Nucleus accumbens (tissue), 56 donors: ENCODE measurements at regions not wholly inside any gene's neighbourhood (a gene's known extent, or its start where the extent isn't known, plus 50 kb on each side); places are given as distances from the start of the nearest gene placed in this dataset.
"Not testable (repeated sequence)": the region's sequence is repeated elsewhere in the genome, so short reads cannot be mapped to it uniquely, and the experiment has no call there.

ENCODE experiments used
- DNase-seq, 56 donors: peaks; one replicate each; lab custom pipeline; 2025; lab: John Stamatoyannopoulos, UW

DNA sequence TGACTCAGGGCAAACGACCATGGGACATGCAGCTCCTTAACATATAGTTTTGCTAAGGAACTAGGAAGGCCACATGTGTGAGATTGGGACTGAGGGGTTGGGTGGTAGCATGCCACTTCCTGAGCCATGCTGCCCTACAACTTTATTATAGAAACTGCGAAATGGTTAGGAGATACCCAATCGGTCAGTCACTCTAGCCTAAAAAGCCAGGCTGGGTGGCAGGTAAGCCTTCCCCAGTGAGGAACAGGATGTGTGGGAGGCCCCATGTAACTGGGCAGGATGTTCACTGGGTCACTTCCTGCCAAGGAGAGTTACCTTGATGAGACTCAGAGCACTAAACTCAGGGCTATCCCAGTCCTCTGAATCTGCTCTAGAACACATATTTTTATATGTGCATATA, 123.5 kb downstream of the MAP3K7 start:
- DNase-seq, result no peak

DNA sequence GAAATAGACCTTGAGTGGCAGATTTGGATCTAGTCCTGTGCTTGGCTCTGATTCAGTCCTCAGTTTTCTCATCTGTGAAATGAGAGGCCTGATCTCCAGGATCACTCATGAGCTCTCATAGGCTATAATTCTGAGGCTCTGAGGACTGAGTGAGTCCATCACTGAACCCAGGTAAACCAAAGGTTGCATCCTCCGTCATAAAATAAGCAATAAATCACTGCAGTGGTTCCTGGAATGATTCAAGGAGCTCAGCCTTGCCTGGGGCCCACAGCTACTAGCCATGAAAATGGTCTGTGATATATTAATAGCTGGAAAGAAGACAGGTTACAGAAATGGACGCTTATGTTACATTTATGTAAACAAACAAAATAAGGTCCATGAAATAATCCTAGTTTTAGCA, 124.8 kb downstream of the MAP3K7 start:
- DNase-seq, result no peak

DNA sequence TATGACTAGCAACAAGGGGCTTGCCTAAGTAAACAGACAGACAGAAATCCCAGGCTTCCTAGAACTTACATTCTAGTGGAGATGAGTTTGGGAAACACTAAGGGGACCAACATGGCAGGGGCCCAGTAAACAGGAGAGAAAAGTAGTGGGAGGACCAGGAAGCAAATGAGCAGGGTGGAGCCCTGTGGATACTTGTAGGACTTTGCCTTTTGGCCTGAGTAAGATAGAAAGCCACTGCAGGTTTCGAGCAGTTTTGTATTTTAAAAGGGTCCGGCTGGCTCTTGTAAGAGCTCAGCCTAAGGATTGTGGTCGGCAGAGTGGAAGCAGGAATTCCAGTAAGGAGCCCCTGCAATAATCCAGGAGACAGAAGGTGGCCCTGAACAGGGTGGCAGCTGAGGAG, 125.5 kb downstream of the MAP3K7 start:
- no peak for DNase-seq

DNA sequence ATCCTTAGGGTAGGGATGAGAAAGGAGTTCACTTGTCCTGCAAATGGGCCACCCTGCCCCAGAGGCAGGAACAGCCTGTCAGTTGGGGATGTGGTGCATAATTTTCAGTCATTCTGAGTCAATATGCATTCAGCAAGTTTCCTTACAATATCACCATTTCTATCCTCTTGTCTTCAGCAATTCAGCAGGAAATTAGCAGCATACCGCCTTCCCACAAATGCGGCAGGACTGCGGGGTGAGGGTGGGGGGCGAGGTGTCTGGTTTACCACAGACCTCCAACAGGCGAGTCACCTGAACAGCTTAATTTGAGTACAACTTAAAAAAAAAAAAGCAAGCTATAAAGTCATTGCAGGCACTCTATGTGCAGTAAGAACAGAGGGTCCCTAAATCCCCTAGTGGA, 126.8 kb downstream of the MAP3K7 start:
- DNase-seq, result no peak

DNA sequence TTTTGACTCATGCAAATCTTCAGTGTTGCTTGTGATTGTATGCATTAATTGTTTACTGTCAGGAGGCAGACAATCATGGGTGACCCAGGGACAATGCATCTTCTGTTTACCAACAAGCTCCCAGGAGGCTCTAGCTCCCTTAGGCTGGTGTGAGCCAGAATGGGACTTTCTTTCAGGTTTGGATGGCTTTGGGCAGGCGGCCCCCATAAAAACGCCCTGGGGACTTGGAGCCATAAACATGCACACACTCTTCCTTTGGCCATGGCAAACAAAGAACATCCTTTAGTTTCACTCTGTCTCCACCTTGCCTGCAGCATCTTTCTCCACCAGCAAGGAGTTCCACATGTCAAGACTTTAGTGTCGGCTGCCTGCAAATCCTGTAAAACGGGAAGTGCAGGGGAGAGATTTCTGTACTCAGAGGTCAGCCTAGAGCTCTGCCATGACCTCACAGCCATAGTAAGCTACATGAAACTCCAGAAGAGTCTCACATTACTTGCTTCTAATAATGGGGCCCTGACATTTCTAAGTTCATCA, 127.6 kb downstream of the MAP3K7 start:
- no peak for DNase-seq

DNA sequence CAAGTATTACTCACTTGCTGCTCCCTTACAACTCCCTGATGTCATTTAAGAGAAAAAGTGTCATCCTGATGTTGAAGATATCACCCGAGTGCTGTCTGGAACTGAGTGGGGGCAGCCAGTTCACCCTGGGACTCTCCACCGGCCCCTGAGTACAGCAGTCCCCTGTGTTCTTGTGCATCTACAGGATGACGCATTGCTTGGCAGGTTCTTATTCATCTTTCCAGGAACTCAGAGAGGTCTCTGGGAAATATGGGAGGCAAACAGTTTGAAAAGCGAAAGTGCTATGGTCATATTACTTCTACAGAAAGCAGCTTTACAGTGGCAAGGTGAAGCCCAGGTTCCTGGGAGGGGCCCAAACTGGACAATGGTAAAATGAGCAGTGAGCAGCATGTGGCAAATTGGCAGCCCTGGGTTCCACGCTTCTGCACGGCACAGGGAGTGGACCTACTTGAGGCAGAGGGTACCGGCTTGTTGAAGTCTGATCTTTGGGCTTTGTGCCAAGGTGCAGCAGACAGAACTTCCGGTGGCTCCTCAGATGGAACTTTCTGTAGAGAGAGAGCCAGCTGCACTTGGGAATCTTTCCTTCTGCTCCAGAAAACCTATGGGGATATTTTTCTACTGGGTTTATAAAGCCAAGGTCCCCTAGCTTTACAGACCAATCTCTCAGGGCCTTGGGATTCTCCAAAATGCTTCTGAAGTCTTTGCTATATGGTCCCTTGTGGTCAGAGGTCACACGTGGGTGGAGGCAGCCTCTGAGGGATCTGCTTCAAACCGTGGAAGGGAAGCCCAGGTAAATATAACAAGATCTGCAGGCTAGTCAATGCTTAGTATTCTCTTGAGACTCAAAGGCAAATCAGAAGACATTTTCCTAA, 128.3 kb downstream of the MAP3K7 start:
- no peak for DNase-seq

DNA sequence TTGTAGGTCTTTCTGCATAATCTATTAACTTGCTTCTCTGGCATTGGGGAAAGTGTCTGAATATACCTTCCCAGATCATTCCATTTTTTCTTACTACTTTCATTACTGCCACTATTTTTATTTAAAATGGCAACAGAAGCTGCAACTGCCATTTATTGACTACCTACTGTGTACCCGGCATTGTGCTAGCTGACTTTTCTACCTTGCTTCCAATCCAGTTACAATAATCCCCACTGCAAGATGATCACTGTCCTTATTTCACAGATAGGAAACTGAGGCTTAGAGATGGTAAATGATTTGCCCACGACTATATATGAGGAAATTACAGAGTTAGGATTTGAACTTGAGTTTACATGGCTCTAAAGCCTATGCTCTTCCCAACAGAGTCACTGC, 129.0 kb downstream of the MAP3K7 start:
- no peak for DNase-seq

DNA sequence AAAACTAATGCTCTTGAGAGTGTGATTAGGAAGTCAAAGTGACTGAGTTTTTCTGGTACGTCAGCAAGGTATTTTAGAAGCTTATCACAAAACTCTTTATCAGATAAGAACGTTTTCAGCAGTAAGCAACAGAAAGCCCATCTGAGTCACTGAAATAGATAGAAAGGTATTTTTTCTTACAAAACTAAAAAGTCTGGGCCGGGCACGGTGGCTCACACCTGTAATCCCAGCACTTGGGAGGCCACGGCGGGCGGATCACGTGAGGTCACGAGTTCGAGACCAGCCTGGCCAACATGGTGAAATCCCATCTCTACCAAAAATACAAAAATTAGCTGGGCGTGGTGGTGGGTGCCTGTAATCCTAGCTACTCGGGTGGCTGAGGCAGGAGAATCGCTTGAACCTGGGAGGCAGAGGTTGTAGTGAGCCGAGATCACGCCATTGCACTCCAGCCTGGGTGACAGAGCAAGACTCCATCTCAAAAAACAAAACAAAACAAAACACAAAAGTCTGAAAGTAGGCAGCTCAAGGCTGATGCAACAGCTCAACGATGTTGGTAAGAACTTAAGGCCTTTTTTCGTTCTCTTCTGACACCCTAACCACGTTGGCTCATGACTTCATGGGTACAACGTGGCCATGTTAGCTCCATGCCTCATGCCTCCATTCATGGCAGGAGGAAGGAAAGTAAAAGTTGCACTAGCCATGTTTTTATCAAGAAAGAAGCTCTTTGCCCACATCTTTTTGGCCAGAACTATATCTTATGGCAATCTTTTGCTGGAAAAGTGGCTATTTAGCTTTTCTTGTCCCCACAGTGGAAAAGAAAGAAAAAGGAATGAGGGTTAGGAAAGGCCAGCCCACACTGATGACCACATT, 129.6 kb downstream of the MAP3K7 start:
- not testable (repeated sequence) for DNase-seq

DNA sequence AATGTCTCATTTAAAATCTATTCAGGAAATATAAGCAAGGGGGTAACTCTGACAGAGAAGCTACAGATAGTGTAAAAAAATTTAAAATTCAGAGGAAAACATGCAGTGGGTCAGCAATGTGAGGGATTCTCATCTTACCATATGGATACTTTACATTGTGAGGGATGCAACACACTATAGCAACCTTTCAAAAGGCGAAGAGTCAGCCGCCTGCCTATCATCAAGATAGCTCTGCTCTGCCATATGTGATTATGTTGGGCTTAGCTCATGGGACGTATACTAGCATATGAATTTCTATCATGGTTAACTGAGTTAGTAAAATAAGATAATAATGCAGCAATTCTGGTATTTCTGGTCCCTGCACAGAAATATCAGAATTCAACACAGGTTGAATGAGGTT, 130.9 kb downstream of the MAP3K7 start:
- no peak for DNase-seq

DNA sequence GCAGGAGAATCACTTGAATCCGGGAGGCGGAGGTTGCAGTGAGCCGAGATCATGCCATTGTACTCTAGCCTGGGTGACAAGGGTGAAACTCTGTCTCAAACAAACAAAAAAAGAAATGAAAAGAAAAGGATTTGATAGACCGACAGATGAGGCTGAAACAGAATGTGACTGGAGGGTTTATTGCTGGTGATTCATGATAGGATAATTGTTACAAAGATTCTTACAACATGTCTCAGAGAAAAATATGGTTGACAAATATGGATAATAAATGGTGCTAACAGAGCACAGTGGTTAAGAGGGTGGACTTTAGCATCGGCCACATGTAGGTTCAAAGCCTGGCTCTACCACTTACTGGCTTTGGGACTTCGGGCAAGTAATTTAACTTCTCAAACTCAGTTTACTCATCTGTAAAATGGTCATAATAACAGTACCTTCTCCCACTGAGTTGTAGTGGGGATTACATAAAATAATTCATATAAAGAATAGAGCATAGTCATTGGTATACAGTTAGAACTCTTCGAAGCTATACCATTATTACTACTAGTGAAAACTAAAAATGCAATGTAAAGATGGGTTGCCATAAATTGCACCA, 131.9 kb downstream of the MAP3K7 start:
- no peak for DNase-seq

DNA sequence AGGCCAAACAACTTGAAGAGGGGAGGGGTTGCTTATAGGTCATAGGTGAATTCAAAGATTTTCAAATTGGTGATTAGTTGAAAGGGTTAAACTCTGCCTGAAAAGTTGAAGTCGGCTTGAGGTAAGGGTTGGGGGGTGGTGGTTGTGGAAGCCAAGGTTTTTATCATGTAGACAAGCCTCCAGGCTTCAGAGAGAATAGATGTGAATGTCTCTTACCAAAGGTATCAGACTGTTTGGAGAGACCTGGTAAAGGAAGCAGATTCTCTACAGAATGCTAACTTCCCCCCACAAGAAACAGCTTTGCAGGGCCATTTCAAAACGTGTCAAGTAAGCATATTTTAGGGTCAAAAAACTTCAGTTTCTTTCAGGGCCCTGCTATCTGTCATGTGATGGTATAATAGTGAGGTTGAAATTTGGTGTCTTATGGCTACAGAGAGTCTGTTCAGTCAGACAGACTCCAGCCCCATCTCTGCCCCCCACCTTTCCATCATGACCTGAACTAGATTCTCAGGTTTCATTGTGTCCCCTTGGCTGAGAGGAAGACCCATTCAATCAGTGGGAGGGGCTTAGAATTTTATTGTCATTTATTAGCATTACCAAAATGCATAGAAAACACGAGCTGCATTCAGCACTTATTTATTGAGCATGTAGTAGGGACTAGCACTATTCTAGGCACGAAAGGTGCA, 136.5 kb downstream of the MAP3K7 start:
- no peak for DNase-seq

DNA sequence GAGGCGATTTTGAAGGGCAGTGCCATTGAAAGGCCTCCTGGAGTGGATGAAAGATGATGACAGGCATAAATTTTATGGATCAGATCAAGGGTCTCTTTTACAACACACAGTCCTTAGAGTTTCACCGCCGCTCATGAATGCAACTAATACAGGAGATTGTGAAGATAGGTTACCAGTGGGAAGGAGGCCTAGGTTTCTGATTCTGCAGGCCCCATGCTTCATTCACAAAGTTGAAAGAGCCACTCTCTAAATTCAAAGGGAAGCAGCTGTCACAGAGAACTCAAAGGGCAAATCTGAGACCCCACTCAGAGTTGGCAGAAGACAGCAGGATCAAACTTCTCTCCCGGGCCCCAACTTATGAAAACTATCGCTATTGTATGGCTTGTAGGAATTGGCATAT, 137.6 kb downstream of the MAP3K7 start:
- DNase-seq, result no peak

DNA sequence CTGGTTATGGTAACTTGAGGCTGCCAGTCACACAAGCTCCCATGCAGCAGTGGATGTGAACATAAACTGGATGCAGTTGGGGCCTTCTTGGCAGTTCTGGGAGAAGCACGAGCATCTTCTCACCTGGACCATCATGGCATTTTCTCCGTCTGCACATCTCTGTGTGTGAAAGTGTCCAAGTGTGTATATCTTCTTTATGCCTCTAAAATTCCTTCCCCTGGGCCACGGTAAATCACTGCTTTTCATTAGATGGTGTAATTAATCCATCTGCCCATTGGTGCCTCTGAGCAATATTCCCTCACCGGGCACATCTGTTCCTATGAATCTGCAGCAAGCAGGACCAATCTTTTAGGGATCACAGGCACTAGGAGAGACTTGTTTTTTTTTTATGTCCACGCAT, 138.0 kb downstream of the MAP3K7 start:
- DNase-seq, result no peak

DNA sequence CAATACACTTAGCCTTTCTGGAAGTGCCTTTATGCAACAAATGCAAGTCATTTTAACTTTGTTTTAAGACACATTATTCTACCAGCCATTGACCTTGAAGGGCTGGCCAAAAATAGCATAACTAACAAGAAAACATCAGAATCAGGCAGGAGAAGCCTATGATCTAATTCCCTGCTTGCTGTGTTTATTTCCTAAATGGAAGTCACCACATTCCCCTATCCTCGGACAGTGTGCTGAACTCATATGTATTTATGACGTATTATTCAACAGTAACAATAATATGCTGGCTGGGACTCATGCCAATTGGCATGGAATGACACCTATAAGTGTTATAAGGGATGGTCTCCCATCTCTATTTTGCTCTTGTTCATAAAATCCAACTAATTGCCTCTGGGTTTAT, 140.7 kb downstream of the MAP3K7 start:
- no peak for DNase-seq

DNA sequence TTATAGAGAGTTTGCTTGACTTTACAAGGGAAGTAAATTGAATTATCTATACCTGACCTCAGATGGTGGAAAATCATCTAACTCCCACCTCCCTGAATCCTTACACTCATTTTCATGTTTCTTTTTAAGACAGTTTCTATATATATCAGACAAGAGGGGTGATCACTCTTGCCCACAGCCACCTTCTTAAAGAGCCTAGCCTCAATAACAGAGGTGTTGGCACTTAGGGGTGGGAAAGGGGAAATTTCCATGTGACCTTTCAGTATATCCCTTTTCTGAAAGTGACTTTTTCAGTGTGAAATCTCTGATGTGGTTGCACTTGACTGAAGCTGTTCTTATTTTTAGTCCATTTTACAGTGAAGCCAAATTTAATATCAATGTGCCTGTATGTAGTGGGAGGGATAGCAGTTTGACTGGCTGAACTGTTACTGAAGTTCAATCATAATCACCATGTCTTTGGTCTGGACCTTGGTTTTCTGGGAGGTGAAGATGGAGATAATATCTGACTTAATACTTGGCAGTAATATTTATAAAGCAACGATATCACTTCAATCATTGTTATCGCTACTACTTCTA, 141.3 kb downstream of the MAP3K7 start:
- no peak for DNase-seq

DNA sequence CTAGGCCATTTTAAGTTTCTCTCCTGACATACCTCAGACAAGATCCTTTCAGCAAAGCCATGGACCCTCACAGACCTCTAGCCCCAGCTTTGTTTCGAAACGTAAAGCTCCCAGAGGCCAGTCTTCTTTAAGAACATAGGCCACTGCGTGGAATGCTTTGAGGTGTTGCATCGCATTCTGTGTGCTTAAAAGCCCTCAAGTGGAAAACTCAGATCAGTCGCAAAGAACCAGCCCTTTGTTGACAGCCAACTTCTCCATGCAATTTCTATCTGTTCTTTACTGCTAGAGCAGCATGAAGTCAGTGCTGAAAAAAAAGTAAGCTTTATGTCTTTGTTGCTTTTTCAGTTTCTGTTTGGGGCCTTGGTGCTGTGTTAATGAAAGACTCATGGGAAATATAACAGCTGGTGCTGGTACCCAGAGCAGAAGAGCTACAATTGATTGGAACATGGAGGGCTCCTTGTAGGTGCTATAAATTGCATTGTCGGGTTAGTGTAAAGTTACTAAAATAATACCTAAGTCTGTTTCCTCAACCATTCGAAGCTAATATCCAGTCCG, 142.6 kb downstream of the MAP3K7 start:
- DNase-seq, result no peak

DNA sequence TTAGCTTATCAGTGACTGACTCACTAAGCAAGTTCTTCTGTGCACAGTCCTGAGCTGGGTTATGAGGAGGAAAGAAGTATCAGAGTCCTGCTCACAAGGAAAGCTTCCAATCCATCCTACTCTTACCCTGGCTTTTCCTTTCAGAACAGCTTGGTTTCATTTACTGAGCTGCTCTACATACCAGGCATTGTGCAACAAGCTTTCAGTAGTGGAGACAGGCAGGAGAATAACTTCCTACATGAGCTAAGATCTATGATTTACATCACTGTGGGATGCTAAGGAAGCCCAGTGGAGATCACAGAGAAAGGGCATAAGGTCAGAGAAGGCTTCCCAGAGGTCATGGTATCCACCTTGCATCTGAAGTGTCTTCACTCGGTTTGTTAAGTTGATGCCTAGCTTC, 144.5 kb downstream of the MAP3K7 start:
- DNase-seq, result no peak

DNA sequence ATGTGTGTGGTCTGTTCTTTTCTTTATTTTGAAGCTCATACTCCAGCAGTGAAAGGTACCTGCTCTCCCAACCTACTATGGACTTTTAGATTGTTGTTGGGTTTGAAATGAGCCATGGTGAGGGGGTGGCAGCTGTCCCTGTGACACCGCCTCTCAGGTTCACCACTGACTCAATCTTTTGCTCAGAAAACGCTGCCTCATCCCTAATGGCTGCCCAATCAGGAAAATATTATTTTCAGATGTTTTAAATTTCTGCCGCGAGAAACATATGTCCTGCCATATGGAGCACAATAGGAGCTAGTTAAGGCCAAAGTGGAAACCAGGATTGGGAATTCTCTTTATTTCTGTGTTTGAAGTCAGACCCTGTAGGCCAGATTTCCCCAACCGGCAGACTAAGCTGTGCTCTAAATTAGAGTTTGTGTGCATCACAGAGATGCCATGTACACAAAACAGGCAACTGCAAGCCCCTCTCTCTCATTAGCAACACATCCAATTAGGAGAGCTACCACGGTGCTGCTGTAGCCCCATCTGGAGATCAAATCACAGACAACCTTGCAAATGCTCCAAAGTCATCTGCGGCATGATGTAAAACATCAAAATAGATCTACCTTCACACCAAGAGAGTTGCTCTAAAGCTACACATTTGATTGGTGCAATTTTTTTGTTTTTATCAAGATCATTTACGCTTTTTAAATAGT, 144.1 kb upstream of the BACH2 start:
- DNase-seq, result no peak

DNA sequence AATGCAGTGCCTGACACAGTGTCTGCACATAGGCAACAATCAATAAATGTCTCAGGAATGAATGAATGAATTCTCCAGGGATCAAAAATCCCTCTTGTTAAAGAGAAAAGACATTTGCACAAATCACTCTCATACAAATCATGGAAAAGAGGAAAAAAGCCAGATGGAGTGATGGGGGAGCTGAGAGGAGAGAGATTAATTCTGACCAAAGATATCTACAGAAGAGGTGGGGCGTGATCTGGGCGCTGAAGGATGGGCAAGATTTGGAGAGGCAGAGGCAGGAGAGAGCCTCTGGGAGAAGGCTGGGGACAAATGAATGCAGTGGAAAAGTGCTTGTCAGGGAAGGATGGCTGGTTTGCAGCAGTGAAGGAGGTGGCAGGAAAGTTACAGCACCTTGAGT, 142.9 kb upstream of the BACH2 start:
- no peak for DNase-seq
